SK-N-SH (cell line): ENCODE measurements at regions not wholly inside any gene's neighbourhood (a gene's known extent, or its start where the extent isn't known, plus 50 kb on each side); places are given as distances from the start of the nearest gene placed in this dataset.

Experiments used
- CTCF ChIA-PET: fragments of 300-600, 350-600 bp; formaldehyde crosslinking; extraction: SDS; loops from one replicate; lab custom pipeline; 2021; lab: Yijun Ruan, JAX
- POLR2A ChIA-PET: fragments of 350-600 bp; sonication (Branson Sonifier 250); formaldehyde crosslinking; extraction: SDS; loops from one replicate; lab custom pipeline; 2020; ENCODE audit warnings: antibody characterized with exemption, inconsistent platforms; lab: Yijun Ruan, JAX
- DNase-seq: peaks from one replicate; pipeline ENCODE4 v3.0.0; 2012
- H2AFZ ChIP-seq: fragments of 200-600 bp; sonication (generic); 2 replicates; pipeline ENCODE4 v1.8.1; 2016; ENCODE audit warnings: antibody characterized with exemption, mild to moderate bottlenecking, low read depth
- H3F3A ChIP-seq: fragments of 200-600 bp; sonication (generic); replicated peaks from 2 replicates; pipeline ENCODE3; 2016; ENCODE audit warnings: antibody characterized with exemption, mild to moderate bottlenecking; ENCODE audit not compliant: insufficient read depth
- H3K27ac ChIP-seq, 2 experiments: fragments of 200-500 bp in 1 of 2; fragments of 200-600 bp in 1 of 2; sonication (Bioruptor generic) in 1 of 2; sonication (generic), shearing (Covaris generic) in 1 of 2; 2 replicates each; pipeline versions ENCODE4 v1.5.1 to v1.6.1; 2014 to 2016; ENCODE audit warnings: low read depth in 2 of 2, inconsistent platforms in 1 of 2, low read length in 1 of 2, mild to moderate bottlenecking in 1 of 2, mixed read lengths in 1 of 2
- H3K27me3 ChIP-seq: fragments of 200-600 bp; sonication (generic), shearing (Covaris generic); 2 replicates; pipeline ENCODE4 v1.6.1; 2016; ENCODE audit warnings: mixed run types; ENCODE audit not compliant: insufficient read depth
- H3K36me3 ChIP-seq, 2 experiments: fragments of 200-500 bp in 1 of 2; fragments of 200-600 bp in 1 of 2; sonication (Bioruptor generic) in 1 of 2; sonication (generic) in 1 of 2; replicated peaks in 1 of 2; 2 replicates each; pipeline versions ENCODE3 to v1.5.1; 2014 to 2016; ENCODE audit warnings: low read length in 1 of 2, mild to moderate bottlenecking in 1 of 2; ENCODE audit not compliant: insufficient read depth in 2 of 2, control insufficient read depth in 1 of 2
- H3K4me1 ChIP-seq, 2 experiments: fragments of 200-500 bp in 1 of 2; fragments of 200-600 bp in 1 of 2; sonication (Bioruptor generic) in 1 of 2; sonication (generic), shearing (Covaris generic) in 1 of 2; 2 replicates each; pipeline versions ENCODE4 v1.5.1 to v1.6.1; 2014 to 2016; ENCODE audit warnings: low read depth in 1 of 2, low read length in 1 of 2, mixed run types in 1 of 2; ENCODE audit not compliant: insufficient read depth in 2 of 2, control insufficient read depth in 1 of 2
- H3K4me2 ChIP-seq: fragments of 200-600 bp; sonication (generic), shearing (Covaris generic); 2 replicates; pipeline ENCODE4 v1.6.1; 2017; ENCODE audit warnings: mixed run types
- H3K4me3 ChIP-seq, 2 experiments: fragments of 200-500 bp in 1 of 2; fragments of 200-600 bp in 1 of 2; sonication (Bioruptor generic) in 1 of 2; sonication (generic), shearing (Covaris generic) in 1 of 2; 2 replicates each; pipeline versions ENCODE4 v1.5.1 to v1.8.1; 2014 to 2016; ENCODE audit warnings: low read depth in 2 of 2, inconsistent platforms in 1 of 2, low read length in 1 of 2, mild to moderate bottlenecking in 1 of 2, mixed read lengths in 1 of 2, moderate library complexity in 1 of 2
- H3K79me2 ChIP-seq: fragments of 200-600 bp; sonication (generic); 2 replicates; pipeline ENCODE4 v1.8.1; 2017; ENCODE audit warnings: mild to moderate bottlenecking; ENCODE audit not compliant: insufficient read depth
- H3K9ac ChIP-seq: fragments of 200-600 bp; sonication (generic); 2 replicates; pipeline ENCODE4 v1.6.1; 2017; ENCODE audit warnings: mixed run types
- H3K9me2 ChIP-seq: fragments of 200-600 bp; sonication (generic); 2 replicates; pipeline ENCODE4 v1.6.1; 2017; ENCODE audit warnings: mixed run types
- H3K9me3 ChIP-seq: fragments of 200-600 bp; sonication (generic); 2 replicates; pipeline ENCODE4 v1.6.1; 2017; ENCODE audit warnings: mixed run types, mild to moderate bottlenecking, moderate library complexity
- H4K20me1 ChIP-seq: fragments of 200-600 bp; sonication (generic); 2 replicates; pipeline ENCODE4 v1.6.1; 2017; ENCODE audit warnings: mild to moderate bottlenecking, mixed run types; ENCODE audit not compliant: insufficient read depth
- EP300 ChIP-seq, 2 experiments: IDR thresholded peaks; 2 replicates each; pipeline versions ENCODE4 v1.4.0 to v1.6.1; 2012; ENCODE audit warnings: borderline replicate concordance in 1 of 2, low read depth in 1 of 2, low read length in 1 of 2
- FOXJ3 ChIP-seq: sonication (generic); formaldehyde crosslinking; IDR thresholded peaks from 2 replicates; pipeline ENCODE4 v1.5.1; 2020; ENCODE audit warnings: mild to moderate bottlenecking, missing genetic modification reagents
- FOXM1 ChIP-seq: IDR thresholded peaks from 2 replicates; pipeline ENCODE4 v1.4.0; 2012; ENCODE audit warnings: low read depth, mild to moderate bottlenecking
- GABPA ChIP-seq: IDR thresholded peaks from 2 replicates; pipeline ENCODE4 v1.4.0; 2012; ENCODE audit warnings: low read depth, mild to moderate bottlenecking
- MEF2A ChIP-seq: IDR thresholded peaks from 2 replicates; pipeline ENCODE4 v1.4.0; 2012; ENCODE audit warnings: low read depth, borderline replicate concordance
- MXI1 ChIP-seq: IDR thresholded peaks from 2 replicates; pipeline ENCODE4 v1.6.1; 2012; ENCODE audit warnings: mild to moderate bottlenecking, low read depth, low read length, improper control_type of control experiment
- NFIC ChIP-seq: IDR thresholded peaks from 2 replicates; pipeline ENCODE4 v1.4.0; 2012; ENCODE audit warnings: borderline replicate concordance
- NRF1 ChIP-seq: IDR thresholded peaks from 2 replicates; pipeline ENCODE4 v1.6.1; 2012; ENCODE audit warnings: low read depth, mild to moderate bottlenecking, low read length
- RAD21 ChIP-seq: IDR thresholded peaks from 2 replicates; pipeline ENCODE4 v1.6.1; 2012; ENCODE audit warnings: mild to moderate bottlenecking, low read length
- RCOR1 ChIP-seq: fragments of 150-350 bp; IDR thresholded peaks from 2 replicates; pipeline ENCODE4 v1.6.1; 2017; ENCODE audit warnings: antibody characterized with exemption, low read length
- RFX5 ChIP-seq: IDR thresholded peaks from 2 replicates; pipeline ENCODE4 v1.6.1; 2012; ENCODE audit warnings: mild to moderate bottlenecking, improper control_type of control experiment, low read length
- SIN3A ChIP-seq: IDR thresholded peaks from 2 replicates; pipeline ENCODE4 v1.6.1; 2012; ENCODE audit warnings: low read depth, mild to moderate bottlenecking, low read length, moderate library complexity, borderline replicate concordance
- SMC3 ChIP-seq: IDR thresholded peaks from 2 replicates; pipeline ENCODE4 v1.6.1; 2012; ENCODE audit warnings: low read depth, low read length, improper control_type of control experiment
- TAF1 ChIP-seq: IDR thresholded peaks from 2 replicates; pipeline ENCODE4 v1.6.1; 2012; ENCODE audit warnings: low read depth, mild to moderate bottlenecking, low read length, moderate library complexity, borderline replicate concordance
- YY1 ChIP-seq: IDR thresholded peaks from 2 replicates; pipeline ENCODE4 v1.4.0; 2012; ENCODE audit warnings: low read depth, mild to moderate bottlenecking
- WGBS: methylation state at CpG from one replicate; pipeline ENCODE4 v1.1.6; 2017; ENCODE audit warnings: low lambda C conversion rate; 5-methylcytosine and 5-hydroxymethylcytosine counted together
- TF ChIP-seq, protein P1 (sequence below): fragments of 200-600 bp; sonication (generic); IDR thresholded peaks from 2 replicates; pipeline ENCODE4 v1.6.1; 2017; ENCODE audit warnings: antibody characterized with exemption, mild to moderate bottlenecking, moderate library complexity

DNA sequence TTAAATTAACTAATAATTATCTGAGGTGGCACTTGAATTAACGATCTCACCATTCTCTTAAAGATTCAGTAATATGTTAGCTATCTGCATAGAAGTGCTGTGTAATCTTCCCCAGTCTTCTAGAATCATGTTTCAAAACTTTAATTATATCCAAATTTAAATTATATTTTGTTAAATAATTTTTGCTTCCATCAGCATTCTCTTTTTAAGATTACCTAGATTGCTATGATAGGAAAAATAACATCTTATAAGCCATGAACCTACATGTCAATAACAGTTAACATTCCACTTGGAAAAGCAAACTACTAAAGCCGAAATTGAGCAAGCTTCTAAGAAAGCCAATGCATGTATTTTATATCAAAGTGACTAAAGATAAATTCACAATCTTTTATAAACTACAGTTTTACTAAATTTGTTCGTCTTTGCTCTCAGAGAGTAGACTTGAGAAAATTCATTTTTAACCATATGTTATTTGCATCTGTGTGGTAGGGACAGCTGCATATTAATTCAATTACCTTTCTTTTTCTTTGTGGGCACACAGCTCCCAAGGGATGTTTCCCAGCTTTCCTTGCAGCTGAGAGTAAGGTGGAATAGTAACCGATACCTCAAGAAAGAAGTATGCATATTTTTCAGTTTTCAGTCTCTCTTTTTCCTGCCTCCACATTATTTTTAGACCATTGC lies 105.4 kb upstream of the ABCB5 start (continued):
- TF ChIP-seq FOXJ3 (CRISPR knock-in tag) (no peak), RFX5 (no peak), MXI1 (no peak)

DNA sequence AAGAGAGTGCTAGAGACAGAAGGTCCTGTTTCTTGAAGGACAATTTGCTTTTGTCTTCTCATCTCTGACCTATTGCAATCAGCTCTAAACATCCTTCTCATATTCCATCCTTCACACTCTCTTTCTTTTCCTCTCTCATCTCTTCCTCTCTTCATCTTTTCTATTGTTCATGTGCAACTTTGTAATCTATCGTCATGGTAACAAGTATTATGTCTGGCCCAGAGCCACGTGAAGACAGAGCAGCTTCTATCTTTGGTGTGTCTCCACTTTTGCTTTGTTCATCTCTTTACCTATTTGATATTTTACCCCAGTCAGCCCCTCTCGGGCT lies 104.9 kb upstream of the ABCB5 start:
- ChIA-PET CTCF (interaction anchor here (2.3 kb wide), 1 partner anchor 88 kb away, joined by 6 read pairs; no protein-coding TSS in a partner anchor), POLR2A (no interaction called here)
- H3K36me3 ChIP-seq = no peaks in the 10 kb centered on the region
- peaks cover 0 to 12% of the 10 kb centered on the region in 2 experiments; a peak in 2 of 4 replicates for H3K4me1 ChIP-seq
- no peak overlapping the region for H2AFZ ChIP-seq
- no peaks in the 10 kb centered on the region for H3K27me3 ChIP-seq
- no peak overlapping the region for H3K4me3 ChIP-seq
- H3K9ac ChIP-seq = no peak overlapping the region
- no peak for DNase-seq
- no peaks in the 10 kb centered on the region for H3F3A ChIP-seq
- no peak overlapping the region for H3K4me2 ChIP-seq
- TF ChIP-seq EP300 (IDR thresholded peaks at IDR 0.05; ENCODE audit: borderline replicate concordance in 1 of 2, low read depth in 1 of 2, low read length in 1 of 2) (no peak), FOXJ3 (CRISPR knock-in tag) (no peak), NRF1 (no peak), SIN3A (no peak), RAD21 (no peak), FOXM1 (no peak), RCOR1 (no peak), TAF1 (no peak), GABPA (no peak), MEF2A (no peak), NFIC (no peak), SMC3 (no peak), YY1 (no peak), MXI1 (no peak)
- TF ChIP-seq, protein P1, sequence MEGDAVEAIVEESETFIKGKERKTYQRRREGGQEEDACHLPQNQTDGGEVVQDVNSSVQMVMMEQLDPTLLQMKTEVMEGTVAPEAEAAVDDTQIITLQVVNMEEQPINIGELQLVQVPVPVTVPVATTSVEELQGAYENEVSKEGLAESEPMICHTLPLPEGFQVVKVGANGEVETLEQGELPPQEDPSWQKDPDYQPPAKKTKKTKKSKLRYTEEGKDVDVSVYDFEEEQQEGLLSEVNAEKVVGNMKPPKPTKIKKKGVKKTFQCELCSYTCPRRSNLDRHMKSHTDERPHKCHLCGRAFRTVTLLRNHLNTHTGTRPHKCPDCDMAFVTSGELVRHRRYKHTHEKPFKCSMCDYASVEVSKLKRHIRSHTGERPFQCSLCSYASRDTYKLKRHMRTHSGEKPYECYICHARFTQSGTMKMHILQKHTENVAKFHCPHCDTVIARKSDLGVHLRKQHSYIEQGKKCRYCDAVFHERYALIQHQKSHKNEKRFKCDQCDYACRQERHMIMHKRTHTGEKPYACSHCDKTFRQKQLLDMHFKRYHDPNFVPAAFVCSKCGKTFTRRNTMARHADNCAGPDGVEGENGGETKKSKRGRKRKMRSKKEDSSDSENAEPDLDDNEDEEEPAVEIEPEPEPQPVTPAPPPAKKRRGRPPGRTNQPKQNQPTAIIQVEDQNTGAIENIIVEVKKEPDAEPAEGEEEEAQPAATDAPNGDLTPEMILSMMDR = no peak
- H3K9me2 ChIP-seq = no peaks in the 10 kb centered on the region
- no peak overlapping the region for H3K27ac ChIP-seq
- WGBS = 38% methylated on average over 3 of the region's 3 CpGs
- H3K79me2 ChIP-seq = no peaks in the 10 kb centered on the region
- no peaks in the 10 kb centered on the region for H3K9me3 ChIP-seq
- no peaks in the 10 kb centered on the region for H4K20me1 ChIP-seq
